ENCODE measurements at regions not wholly inside any gene's neighbourhood (a gene's known extent, or its start where the extent isn't known, plus 50 kb on each side); places are given as distances from the start of the nearest gene placed in this dataset.

DNA sequence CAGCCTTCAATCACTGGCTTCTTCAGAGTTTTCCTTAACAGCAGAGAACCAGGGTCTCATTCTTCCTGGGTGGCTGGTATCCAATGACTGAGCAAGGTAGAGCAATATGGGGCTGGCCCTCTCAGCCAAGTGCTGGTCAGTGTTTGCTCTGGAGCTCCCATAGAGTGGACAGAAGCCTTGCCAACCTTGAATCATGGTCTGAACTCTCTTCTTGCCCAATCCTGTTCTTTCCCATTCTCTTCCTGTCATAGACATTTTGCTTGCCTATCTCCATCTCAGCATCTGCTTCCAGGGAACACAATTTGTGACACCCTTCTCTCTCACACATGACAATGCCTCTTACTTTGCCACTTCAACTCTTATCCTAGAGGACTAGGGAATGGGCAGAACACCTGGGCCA, 245.6 kb upstream of the PEX5L start:
- no peak for DNase-seq (ENCODE audit: low read depth)
- Histone ChIP-seq H3K36me3 (ENCODE audit: control insufficient read depth, insufficient read depth, low read length) (no peaks in the 10 kb centered on the region), H3K4me3 (ENCODE audit: low read depth, low read length) (no peak overlapping the region), H3K27me3 (ENCODE audit: control insufficient read depth, insufficient read depth, low read length) (no peaks in the 10 kb centered on the region)
- TF ChIP-seq, protein P1, sequence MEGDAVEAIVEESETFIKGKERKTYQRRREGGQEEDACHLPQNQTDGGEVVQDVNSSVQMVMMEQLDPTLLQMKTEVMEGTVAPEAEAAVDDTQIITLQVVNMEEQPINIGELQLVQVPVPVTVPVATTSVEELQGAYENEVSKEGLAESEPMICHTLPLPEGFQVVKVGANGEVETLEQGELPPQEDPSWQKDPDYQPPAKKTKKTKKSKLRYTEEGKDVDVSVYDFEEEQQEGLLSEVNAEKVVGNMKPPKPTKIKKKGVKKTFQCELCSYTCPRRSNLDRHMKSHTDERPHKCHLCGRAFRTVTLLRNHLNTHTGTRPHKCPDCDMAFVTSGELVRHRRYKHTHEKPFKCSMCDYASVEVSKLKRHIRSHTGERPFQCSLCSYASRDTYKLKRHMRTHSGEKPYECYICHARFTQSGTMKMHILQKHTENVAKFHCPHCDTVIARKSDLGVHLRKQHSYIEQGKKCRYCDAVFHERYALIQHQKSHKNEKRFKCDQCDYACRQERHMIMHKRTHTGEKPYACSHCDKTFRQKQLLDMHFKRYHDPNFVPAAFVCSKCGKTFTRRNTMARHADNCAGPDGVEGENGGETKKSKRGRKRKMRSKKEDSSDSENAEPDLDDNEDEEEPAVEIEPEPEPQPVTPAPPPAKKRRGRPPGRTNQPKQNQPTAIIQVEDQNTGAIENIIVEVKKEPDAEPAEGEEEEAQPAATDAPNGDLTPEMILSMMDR (IDR thresholded peaks at IDR 0.05; ENCODE audit: insufficient read depth, low read depth, low read length), result no peak
- ChIA-PET POLR2A (no interaction called here), CTCF (no interaction called here)

DNA sequence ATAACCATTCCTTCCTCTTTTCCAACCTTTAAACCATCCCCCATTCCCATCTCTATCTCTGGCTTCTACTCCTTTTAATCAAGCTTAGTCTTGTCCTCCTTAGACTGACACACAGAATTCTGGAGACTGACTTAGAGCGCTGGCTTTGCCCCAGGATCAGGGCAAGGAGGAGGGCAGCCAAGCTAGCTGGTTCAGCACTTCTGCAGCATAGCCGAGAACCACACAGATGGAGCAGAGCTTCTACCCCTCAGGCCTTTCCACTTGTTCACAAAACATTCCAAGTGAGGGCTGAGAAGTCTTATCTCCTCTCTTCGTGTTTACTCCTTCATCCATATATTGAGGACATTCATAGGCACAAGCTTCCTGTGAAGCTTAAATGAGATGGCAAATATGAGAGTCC, 246.5 kb upstream of the PEX5L start:
- CTCF ChIA-PET, result no interaction called here
- DNase-seq (ENCODE audit: low read depth), result no peak
- TF ChIP-seq, protein P1 (IDR thresholded peaks at IDR 0.05; ENCODE audit: insufficient read depth, low read depth, low read length), result no peak
- Histone ChIP-seq H3K27me3 (ENCODE audit: control insufficient read depth, insufficient read depth, low read length) (no peaks in the 10 kb centered on the region), H3K4me3 (ENCODE audit: low read depth, low read length) (no peak overlapping the region), H3K36me3 (ENCODE audit: control insufficient read depth, insufficient read depth, low read length) (no peaks in the 10 kb centered on the region)
- POLR2A ChIA-PET, result no interaction called here

DNA sequence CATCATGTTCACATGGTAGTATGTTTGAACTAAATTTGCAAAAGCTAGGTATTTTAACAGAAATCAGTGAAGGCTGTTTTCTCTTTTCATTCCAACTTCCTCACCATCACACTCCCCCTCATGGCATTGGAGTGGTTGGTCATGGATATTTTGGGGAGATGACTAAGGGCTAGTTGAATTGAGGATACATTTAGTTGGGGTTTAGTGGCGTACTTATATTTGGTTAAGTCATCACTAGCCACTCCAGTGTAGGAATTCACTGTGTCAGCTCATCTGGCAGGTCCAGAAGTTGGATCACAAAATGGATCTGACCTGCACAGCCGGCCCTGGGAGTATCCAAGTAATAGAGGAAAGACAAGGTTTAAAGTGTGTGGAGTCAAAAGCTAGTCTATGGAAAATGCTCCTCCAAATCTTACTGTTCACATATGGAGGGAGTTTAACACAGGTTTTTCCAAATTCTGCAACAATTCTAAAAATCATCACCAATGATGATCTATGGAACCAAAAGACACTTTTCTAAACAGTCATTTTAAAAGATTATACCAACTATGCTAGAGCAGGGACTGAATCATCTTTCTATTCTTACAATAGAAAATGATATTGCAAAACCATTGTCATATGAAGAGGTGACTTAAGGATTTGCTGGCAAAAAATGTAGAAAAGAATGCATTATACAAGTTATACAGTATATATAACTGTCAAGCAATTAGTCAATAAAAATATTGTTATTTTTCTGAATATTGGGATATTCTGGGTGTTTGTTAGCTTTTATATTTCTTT, 247.8 kb upstream of the PEX5L start:
- ChIA-PET POLR2A (no interaction called here), CTCF (no interaction called here)
- no peaks in the 10 kb centered on the region for H3K27me3 ChIP-seq (ENCODE audit: control insufficient read depth, insufficient read depth, low read length)
- DNase-seq (ENCODE audit: low read depth), result no peak
- no peaks in the 10 kb centered on the region for H3K36me3 ChIP-seq (ENCODE audit: control insufficient read depth, insufficient read depth, low read length)
- no peak overlapping the region for H3K4me3 ChIP-seq (ENCODE audit: low read depth, low read length)
- TF ChIP-seq, protein P1 (IDR thresholded peaks at IDR 0.05; ENCODE audit: insufficient read depth, low read depth, low read length), result no peak

DNA sequence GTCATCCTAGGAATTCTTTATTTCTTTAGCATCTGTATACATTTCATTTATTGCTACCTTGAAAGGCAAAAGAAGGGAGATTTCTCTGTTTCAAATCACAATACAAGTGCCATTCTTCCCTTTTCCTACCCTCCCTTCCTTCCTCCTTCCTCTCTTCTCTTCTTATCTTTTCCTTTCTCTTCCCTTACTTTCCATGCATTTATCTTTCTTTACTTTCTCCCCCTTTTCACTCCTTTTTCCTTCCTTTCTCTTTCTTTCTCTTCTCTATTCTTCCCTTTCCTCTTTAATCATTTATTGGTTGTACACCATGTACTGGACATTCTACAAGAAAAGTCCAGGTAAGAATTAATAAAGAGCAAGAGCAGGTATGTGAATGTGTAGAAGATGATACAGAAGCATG, 251.0 kb upstream of the PEX5L start:
- no peak for DNase-seq (ENCODE audit: low read depth)
- ChIA-PET POLR2A (no interaction called here), CTCF (no interaction called here)
- H3K4me3 ChIP-seq (ENCODE audit: low read depth, low read length), result no peak overlapping the region
- H3K27me3 ChIP-seq (ENCODE audit: control insufficient read depth, insufficient read depth, low read length), result no peaks in the 10 kb centered on the region
- no peaks in the 10 kb centered on the region for H3K36me3 ChIP-seq (ENCODE audit: control insufficient read depth, insufficient read depth, low read length)
- TF ChIP-seq, protein P1 (IDR thresholded peaks at IDR 0.05; ENCODE audit: insufficient read depth, low read depth, low read length), result no peak

DNA sequence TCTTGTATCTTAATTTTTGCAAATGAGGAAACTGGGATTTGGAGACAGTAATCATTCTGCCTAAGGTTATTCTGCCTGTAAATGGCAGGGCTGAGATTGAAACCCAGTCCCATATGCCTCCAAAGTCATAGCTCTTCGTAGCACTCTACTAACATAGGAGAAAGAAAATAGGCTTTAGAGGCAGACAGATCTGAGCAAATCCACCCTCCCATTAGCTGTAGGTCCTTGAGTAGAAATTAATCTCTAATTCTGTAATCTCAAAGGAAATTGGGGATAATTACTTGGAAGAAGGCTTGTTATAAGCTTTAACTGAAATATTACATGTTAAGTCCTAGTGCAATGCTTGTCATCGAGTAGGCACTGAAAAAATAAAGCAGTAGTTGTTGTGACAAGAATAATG, 252.1 kb upstream of the PEX5L start:
- no peaks in the 10 kb centered on the region for H3K27me3 ChIP-seq (ENCODE audit: control insufficient read depth, insufficient read depth, low read length)
- H3K36me3 ChIP-seq (ENCODE audit: control insufficient read depth, insufficient read depth, low read length), result no peaks in the 10 kb centered on the region
- ChIA-PET CTCF (no interaction called here), POLR2A (no interaction called here)
- TF ChIP-seq, protein P1 (IDR thresholded peaks at IDR 0.05; ENCODE audit: insufficient read depth, low read depth, low read length), result no peak
- no peak overlapping the region for H3K4me3 ChIP-seq (ENCODE audit: low read depth, low read length)
- DNase-seq (ENCODE audit: low read depth), result no peak

Data from BJ (cell line).